H9 (cell line): ENCODE measurements at regions not wholly inside any gene's neighbourhood (a gene's known extent, or its start where the extent isn't known, plus 50 kb on each side); places are given as distances from the start of the nearest gene placed in this dataset.

Source experiments
- DNase-seq: peaks from one replicate; pipeline ENCODE4 v3.0.0-alpha.2; 2017
- H2AFZ ChIP-seq: one replicate; pipeline ENCODE4 v1.6.1; 2013; ENCODE audit warnings: mild to moderate bottlenecking, low read length, control low read depth, moderate library complexity
- H2AK5ac ChIP-seq: 2 replicates; pipeline ENCODE4 v1.6.1; 2013; ENCODE audit warnings: low read length, control low read depth, mixed read lengths; ENCODE audit not compliant: insufficient read length
- H2BK120ac ChIP-seq: one replicate; pipeline ENCODE4 v1.6.1; 2013; ENCODE audit warnings: low read depth, mild to moderate bottlenecking, low read length, control low read depth, inconsistent platforms; ENCODE audit not compliant: poor library complexity, severe bottlenecking
- H2BK12ac ChIP-seq: 2 replicates; pipeline ENCODE4 v1.6.1; 2013; ENCODE audit warnings: low read length, control low read depth, mixed read lengths, low read depth; ENCODE audit not compliant: insufficient read length
- H2BK15ac ChIP-seq: 2 replicates; pipeline ENCODE4 v1.6.1; 2013; ENCODE audit warnings: low read depth, low read length, control low read depth
- H2BK20ac ChIP-seq: one replicate; pipeline ENCODE4 v1.6.1; 2013; ENCODE audit warnings: low read depth, mild to moderate bottlenecking, low read length, control low read depth, inconsistent platforms; ENCODE audit not compliant: poor library complexity, severe bottlenecking
- H2BK5ac ChIP-seq: 2 replicates; pipeline ENCODE4 v1.6.1; 2013; ENCODE audit warnings: low read length, control low read depth, mixed read lengths; ENCODE audit not compliant: insufficient read length
- H3K14ac ChIP-seq: 2 replicates; pipeline ENCODE4 v1.6.1; 2013; ENCODE audit warnings: low read length, control low read depth; ENCODE audit not compliant: insufficient read depth
- H3K18ac ChIP-seq: 2 replicates; pipeline ENCODE4 v1.6.1; 2013; ENCODE audit warnings: low read depth, mild to moderate bottlenecking, mixed read lengths, low read length, control low read depth; ENCODE audit not compliant: insufficient read length
- H3K23ac ChIP-seq: 2 replicates; pipeline ENCODE4 v1.6.1; 2013; ENCODE audit warnings: low read length, control low read depth, mixed read lengths, low read depth; ENCODE audit not compliant: insufficient read length
- H3K23me2 ChIP-seq: 2 replicates; pipeline ENCODE4 v1.6.1; 2013; ENCODE audit warnings: low read depth, mild to moderate bottlenecking, mixed read lengths, low read length, control low read depth; ENCODE audit not compliant: insufficient read length, poor library complexity, severe bottlenecking
- H3K27ac ChIP-seq: 2 replicates; pipeline ENCODE4 v1.5.1; 2013; ENCODE audit warnings: low read length, control low read depth, mixed read lengths, low read depth; ENCODE audit not compliant: insufficient read length
- H3K27me3 ChIP-seq: 2 replicates; pipeline ENCODE4 v1.6.1; 2013; ENCODE audit warnings: low read length, control low read depth, inconsistent platforms; ENCODE audit not compliant: insufficient read depth
- H3K4ac ChIP-seq: 2 replicates; pipeline ENCODE4 v1.6.1; 2013; ENCODE audit warnings: low read depth, mild to moderate bottlenecking, control low read depth, inconsistent platforms, low read length, moderate library complexity
- H3K4me1 ChIP-seq: 2 replicates; pipeline ENCODE4 v1.6.1; 2013; ENCODE audit warnings: low read length, control low read depth, inconsistent platforms; ENCODE audit not compliant: insufficient read depth
- H3K4me2 ChIP-seq: 2 replicates; pipeline ENCODE4 v1.6.1; 2013; ENCODE audit warnings: low read length, control low read depth, mixed read lengths; ENCODE audit not compliant: insufficient read length, insufficient read depth
- H3K56ac ChIP-seq: 2 replicates; pipeline ENCODE4 v1.6.1; 2013; ENCODE audit warnings: low read depth, mild to moderate bottlenecking, mixed read lengths, low read length, control low read depth; ENCODE audit not compliant: insufficient read length
- H3K79me1 ChIP-seq: 2 replicates; pipeline ENCODE4 v1.6.1; 2013; ENCODE audit warnings: low read depth, mild to moderate bottlenecking, moderate library complexity, low read length, control low read depth, inconsistent platforms; ENCODE audit not compliant: insufficient read depth, poor library complexity, severe bottlenecking
- H3K79me2 ChIP-seq: 2 replicates; pipeline ENCODE4 v1.6.1; 2013; ENCODE audit warnings: low read length, control low read depth, inconsistent platforms; ENCODE audit not compliant: insufficient read depth
- H3K9ac ChIP-seq: 2 replicates; pipeline ENCODE4 v1.6.1; 2013; ENCODE audit warnings: low read length, control low read depth, mixed read lengths; ENCODE audit not compliant: insufficient read length; ENCODE audit errors: extremely low read depth
- H3K9me3 ChIP-seq: one replicate; pipeline ENCODE4 v1.6.1; 2013; ENCODE audit warnings: low read depth, low read length, inconsistent platforms; ENCODE audit not compliant: control insufficient read depth
- H3T11ph ChIP-seq: one replicate; pipeline ENCODE4 v1.6.1; 2013; ENCODE audit warnings: mild to moderate bottlenecking, low read length, control low read depth, inconsistent platforms
- H4K20me1 ChIP-seq: one replicate; pipeline ENCODE4 v1.6.1; 2013; ENCODE audit not compliant: control insufficient read depth, insufficient read length, insufficient read depth
- H4K5ac ChIP-seq: 2 replicates; pipeline ENCODE4 v1.6.1; 2013; ENCODE audit warnings: low read depth, mild to moderate bottlenecking, mixed read lengths, low read length, control low read depth; ENCODE audit not compliant: insufficient read length
- H4K8ac ChIP-seq: replicated peaks from 2 replicates; pipeline ENCODE4 v1.6.1; 2013; ENCODE audit warnings: low read length, control low read depth, mixed read lengths, low read depth; ENCODE audit not compliant: insufficient read length
- H4K91ac ChIP-seq: 2 replicates; pipeline ENCODE4 v1.6.1; 2013; ENCODE audit warnings: low read depth, mild to moderate bottlenecking, moderate library complexity, mixed read lengths, low read length, control low read depth; ENCODE audit not compliant: insufficient read length
- H3K27ac Mint-ChIP-seq, 3 experiments: 2 replicates in 2 of 3; 3 replicates in 1 of 3; pipeline ENCODE4 v1.8.0; 2020 to 2021; ENCODE audit warnings: mixed read lengths in 3 of 3, mild to moderate bottlenecking in 1 of 3, moderate library complexity in 1 of 3
- H3K27me3 Mint-ChIP-seq: 2 replicates; pipeline ENCODE4 v1.8.0; 2021; ENCODE audit warnings: low read depth, mild to moderate bottlenecking, moderate library complexity, mixed read lengths
- H3K36me3 Mint-ChIP-seq, 3 experiments: 2 replicates in 2 of 3; 3 replicates in 1 of 3; pipeline ENCODE4 v1.8.0; 2020 to 2021; ENCODE audit warnings: low read depth in 3 of 3, mixed read lengths in 3 of 3; ENCODE audit not compliant: insufficient read depth in 1 of 3
- H3K4me1 Mint-ChIP-seq, 2 experiments: 2 replicates each; pipeline ENCODE4 v1.8.0; 2020; ENCODE audit warnings: mixed read lengths in 2 of 2
- H3K4me3 Mint-ChIP-seq, 2 experiments: 2 replicates in 1 of 2; 3 replicates in 1 of 2; pipeline ENCODE4 v1.8.0; 2020 to 2021; ENCODE audit warnings: mild to moderate bottlenecking in 2 of 2, mixed read lengths in 2 of 2, moderate library complexity in 1 of 2
- H3K9me3 Mint-ChIP-seq, 2 experiments: 2 replicates in 1 of 2; 3 replicates in 1 of 2; pipeline ENCODE4 v1.8.0; 2020; ENCODE audit warnings: mild to moderate bottlenecking in 2 of 2, mixed read lengths in 2 of 2, moderate library complexity in 1 of 2
- TF ChIP-seq, protein P1 (sequence below): fragments of 200-600 bp; sonication (generic); conservative IDR thresholded peaks from 3 replicates; pipeline ENCODE4 v1.8.0; 2021; ENCODE audit warnings: antibody characterized with exemption, mild to moderate bottlenecking

DNA sequence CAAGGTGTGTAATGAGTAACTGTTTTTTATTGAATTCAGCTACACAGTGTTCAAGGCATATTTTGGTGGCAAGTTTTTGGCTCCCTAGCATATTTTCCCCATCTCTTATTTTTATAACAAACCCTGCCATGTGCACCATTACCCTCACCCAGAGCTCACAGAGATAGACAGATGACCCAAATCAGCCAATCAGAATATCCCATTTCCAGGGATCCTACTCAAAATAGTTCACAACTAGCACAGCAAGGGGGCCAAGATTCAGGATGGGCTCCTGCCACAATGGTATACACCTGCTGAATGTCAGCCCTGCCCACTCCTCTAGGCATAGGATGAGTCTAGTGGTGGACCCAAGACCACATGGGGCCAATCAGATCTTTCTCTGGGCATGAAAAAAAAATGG lies 78.8 kb upstream of the SETMAR start:
- Histone ChIP-seq H2BK12ac (no peak overlapping the region), H3K23ac (no peak overlapping the region), H3K14ac (no peak overlapping the region), H3K23me2 (no peaks in the 10 kb centered on the region), H2BK120ac (no peak overlapping the region), H2BK15ac (no peak overlapping the region), H3K79me2 (no peaks in the 10 kb centered on the region), H3K4ac (no peak overlapping the region), H2AFZ (no peak overlapping the region), H4K20me1 (no peaks in the 10 kb centered on the region), H3K9ac (no peak overlapping the region), H3K79me1 (no peaks in the 10 kb centered on the region), H3K4me1 (no peaks in the 10 kb centered on the region), H3K56ac (no peak overlapping the region), H2BK20ac (no peak overlapping the region), H4K5ac (no peak overlapping the region), H3K18ac (no peak overlapping the region), H3T11ph (no peak overlapping the region), H2AK5ac (no peak overlapping the region), H4K8ac (no peak overlapping the region), H3K4me2 (no peak overlapping the region), H2BK5ac (no peak overlapping the region), H3K9me3 (no peaks in the 10 kb centered on the region), H4K91ac (no peak overlapping the region), H3K27me3 (no peaks in the 10 kb centered on the region), H3K27ac (no peak overlapping the region)
- H3K27me3 Mint-ChIP-seq, result peaks cover 15% of the 10 kb centered on the region
- H3K27ac Mint-ChIP-seq, result no peak overlapping the region
- H3K4me1 Mint-ChIP-seq, result 0 out of 4 replicates have a peak, but pooled peaks cover 0 to 2% of the 10 kb centered on the region in 2 experiments
- H3K36me3 Mint-ChIP-seq, result no peaks in the 10 kb centered on the region
- DNase-seq, result no peak
- no peaks in the 10 kb centered on the region; a peak in 1 of 5 replicates for H3K9me3 Mint-ChIP-seq
- H3K4me3 Mint-ChIP-seq, result no peak overlapping the region
- TF ChIP-seq, protein P1, sequence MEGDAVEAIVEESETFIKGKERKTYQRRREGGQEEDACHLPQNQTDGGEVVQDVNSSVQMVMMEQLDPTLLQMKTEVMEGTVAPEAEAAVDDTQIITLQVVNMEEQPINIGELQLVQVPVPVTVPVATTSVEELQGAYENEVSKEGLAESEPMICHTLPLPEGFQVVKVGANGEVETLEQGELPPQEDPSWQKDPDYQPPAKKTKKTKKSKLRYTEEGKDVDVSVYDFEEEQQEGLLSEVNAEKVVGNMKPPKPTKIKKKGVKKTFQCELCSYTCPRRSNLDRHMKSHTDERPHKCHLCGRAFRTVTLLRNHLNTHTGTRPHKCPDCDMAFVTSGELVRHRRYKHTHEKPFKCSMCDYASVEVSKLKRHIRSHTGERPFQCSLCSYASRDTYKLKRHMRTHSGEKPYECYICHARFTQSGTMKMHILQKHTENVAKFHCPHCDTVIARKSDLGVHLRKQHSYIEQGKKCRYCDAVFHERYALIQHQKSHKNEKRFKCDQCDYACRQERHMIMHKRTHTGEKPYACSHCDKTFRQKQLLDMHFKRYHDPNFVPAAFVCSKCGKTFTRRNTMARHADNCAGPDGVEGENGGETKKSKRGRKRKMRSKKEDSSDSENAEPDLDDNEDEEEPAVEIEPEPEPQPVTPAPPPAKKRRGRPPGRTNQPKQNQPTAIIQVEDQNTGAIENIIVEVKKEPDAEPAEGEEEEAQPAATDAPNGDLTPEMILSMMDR, result no peak
